ENCODE measurements at regions not wholly inside any gene's neighbourhood (a gene's known extent, or its start where the extent isn't known, plus 50 kb on each side); places are given as distances from the start of the nearest gene placed in this dataset.

DNA sequence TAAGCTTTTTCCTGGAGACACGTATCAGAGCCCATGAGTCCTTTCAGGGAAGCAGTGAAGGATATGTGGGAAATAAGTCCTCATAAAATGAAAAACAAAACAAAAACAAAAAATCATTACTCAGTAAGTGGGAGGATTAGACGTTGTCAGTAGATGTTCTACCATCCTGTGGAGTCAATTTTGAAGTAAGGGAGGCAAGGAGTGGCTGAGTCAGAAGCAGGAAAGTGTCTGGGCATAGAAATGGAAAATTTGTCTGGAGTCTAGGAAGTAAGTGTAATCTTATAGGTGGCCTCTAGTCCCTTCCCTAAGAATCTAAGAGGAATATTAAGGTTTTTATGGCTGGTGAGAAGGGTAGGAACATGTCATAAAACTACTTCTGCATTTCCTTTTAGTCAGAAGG lies 339.8 kb upstream of the SEMA6D start:
- no peak for DNase-seq (ENCODE audit: low read depth)
- no peak overlapping the region for H3K4me3 ChIP-seq (ENCODE audit: low read depth, low read length)
- TF ChIP-seq MYC (IDR thresholded peaks at IDR 0.05; ENCODE audit: low read depth, low read length): no peak
- no peak for TF ChIP-seq POLR2A (IDR thresholded peaks at IDR 0.05; ENCODE audit: extremely low read depth, insufficient read length)
- TF ChIP-seq, protein P1, sequence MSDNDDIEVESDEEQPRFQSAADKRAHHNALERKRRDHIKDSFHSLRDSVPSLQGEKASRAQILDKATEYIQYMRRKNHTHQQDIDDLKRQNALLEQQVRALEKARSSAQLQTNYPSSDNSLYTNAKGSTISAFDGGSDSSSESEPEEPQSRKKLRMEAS (IDR thresholded peaks at IDR 0.05; ENCODE audit: low read depth, low read length): no peak
- TF ChIP-seq, protein P2, sequence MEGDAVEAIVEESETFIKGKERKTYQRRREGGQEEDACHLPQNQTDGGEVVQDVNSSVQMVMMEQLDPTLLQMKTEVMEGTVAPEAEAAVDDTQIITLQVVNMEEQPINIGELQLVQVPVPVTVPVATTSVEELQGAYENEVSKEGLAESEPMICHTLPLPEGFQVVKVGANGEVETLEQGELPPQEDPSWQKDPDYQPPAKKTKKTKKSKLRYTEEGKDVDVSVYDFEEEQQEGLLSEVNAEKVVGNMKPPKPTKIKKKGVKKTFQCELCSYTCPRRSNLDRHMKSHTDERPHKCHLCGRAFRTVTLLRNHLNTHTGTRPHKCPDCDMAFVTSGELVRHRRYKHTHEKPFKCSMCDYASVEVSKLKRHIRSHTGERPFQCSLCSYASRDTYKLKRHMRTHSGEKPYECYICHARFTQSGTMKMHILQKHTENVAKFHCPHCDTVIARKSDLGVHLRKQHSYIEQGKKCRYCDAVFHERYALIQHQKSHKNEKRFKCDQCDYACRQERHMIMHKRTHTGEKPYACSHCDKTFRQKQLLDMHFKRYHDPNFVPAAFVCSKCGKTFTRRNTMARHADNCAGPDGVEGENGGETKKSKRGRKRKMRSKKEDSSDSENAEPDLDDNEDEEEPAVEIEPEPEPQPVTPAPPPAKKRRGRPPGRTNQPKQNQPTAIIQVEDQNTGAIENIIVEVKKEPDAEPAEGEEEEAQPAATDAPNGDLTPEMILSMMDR (IDR thresholded peaks at IDR 0.05; ENCODE audit: low read depth, low read length): no peak

DNA sequence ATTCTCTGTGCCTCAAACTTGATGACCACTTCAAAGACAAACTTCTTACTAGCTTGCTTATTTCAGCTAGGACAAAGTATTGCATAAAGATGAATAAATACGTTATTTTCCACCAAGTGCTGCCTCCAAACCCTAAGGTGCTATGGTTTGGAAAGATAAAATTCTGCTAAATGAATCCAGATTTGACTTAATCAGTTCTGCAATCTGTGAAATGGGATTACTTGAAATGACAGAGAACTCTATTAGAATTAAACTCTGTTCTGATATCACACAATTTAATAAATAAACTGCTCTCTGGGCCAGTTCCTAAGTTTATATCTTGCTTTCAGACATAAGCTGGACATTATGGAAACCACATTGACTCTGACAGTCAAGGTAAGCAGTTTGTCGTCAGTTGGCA lies 338.8 kb upstream of the SEMA6D start:
- DNase-seq (ENCODE audit: low read depth): no peak
- H3K4me3 ChIP-seq (ENCODE audit: low read depth, low read length): no peak overlapping the region
- TF ChIP-seq POLR2A (IDR thresholded peaks at IDR 0.05; ENCODE audit: extremely low read depth, insufficient read length) (no peak), MYC (IDR thresholded peaks at IDR 0.05; ENCODE audit: low read depth, low read length) (no peak)
- TF ChIP-seq, protein P2 (IDR thresholded peaks at IDR 0.05; ENCODE audit: low read depth, low read length): no peak
- TF ChIP-seq, protein P1 (IDR thresholded peaks at IDR 0.05; ENCODE audit: low read depth, low read length): no peak

DNA sequence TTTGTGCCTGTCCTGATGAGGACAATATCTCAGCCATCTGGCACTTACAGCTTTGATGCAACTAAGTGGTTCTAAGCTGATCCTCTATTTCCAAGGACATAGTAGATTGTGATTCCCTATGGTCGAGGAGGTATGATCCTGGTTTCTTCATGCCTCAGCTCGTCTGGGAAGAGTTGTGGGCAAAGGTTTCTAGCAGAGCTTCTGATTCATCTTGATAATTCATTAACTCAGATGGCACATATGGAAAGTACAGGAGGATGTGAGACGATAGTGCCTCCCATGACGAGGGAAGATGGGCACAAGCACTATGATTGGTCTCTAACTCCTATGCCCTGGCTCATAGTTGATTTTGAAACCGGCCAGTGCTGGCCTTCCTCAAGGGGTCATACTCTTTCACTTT lies 334.2 kb upstream of the SEMA6D start:
- TF ChIP-seq POLR2A (IDR thresholded peaks at IDR 0.05; ENCODE audit: extremely low read depth, insufficient read length): no peak
- TF ChIP-seq MYC (IDR thresholded peaks at IDR 0.05; ENCODE audit: low read depth, low read length): no peak
- TF ChIP-seq, protein P1 (IDR thresholded peaks at IDR 0.05; ENCODE audit: low read depth, low read length): no peak
- TF ChIP-seq, protein P2 (IDR thresholded peaks at IDR 0.05; ENCODE audit: low read depth, low read length): no peak
- no peak for DNase-seq (ENCODE audit: low read depth)
- H3K4me3 ChIP-seq (ENCODE audit: low read depth, low read length): no peak overlapping the region

DNA sequence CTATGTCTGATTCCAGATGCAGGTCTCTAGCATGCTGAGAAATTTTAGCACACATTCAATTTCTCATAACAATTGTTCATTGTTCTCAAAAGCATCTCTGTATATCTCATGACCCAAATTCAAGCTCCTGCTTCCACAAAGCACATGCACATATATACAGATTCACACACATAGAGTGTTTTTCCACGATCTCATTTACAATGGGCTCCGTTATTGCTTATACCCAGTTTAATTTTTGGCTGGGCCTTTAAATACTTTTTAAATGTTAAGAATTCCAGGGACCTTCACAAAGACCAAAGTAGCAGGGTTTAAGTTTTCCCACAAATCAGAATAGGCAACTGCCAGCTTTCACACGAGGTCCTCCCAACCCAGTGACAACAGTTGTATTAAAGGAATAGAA lies 333.5 kb upstream of the SEMA6D start:
- no peak for DNase-seq (ENCODE audit: low read depth)
- TF ChIP-seq, protein P2 (IDR thresholded peaks at IDR 0.05; ENCODE audit: low read depth, low read length): no peak
- no peak for TF ChIP-seq POLR2A (IDR thresholded peaks at IDR 0.05; ENCODE audit: extremely low read depth, insufficient read length)
- no peak for TF ChIP-seq MYC (IDR thresholded peaks at IDR 0.05; ENCODE audit: low read depth, low read length)
- TF ChIP-seq, protein P1 (IDR thresholded peaks at IDR 0.05; ENCODE audit: low read depth, low read length): no peak
- H3K4me3 ChIP-seq (ENCODE audit: low read depth, low read length): no peak overlapping the region

DNA sequence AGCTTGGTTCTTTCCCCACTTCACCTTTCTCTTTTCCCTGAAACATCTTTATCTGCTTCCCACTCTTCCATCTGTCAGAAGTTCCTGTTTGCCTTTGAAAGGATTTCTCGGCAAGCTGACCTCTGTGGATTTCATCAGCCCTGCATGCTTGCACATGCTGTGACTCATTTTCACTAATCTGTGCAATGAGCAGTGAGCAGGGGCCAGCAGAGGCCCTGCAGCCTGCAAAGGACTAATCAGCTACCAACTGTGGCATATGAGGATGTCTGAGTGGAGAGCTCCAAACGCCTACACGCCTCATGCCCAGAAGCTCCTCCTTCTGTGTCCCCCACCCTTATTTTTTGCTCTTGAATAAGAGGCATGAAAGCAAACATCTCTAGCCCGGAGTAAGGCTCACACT lies 333.0 kb upstream of the SEMA6D start:
- no peak overlapping the region for H3K4me3 ChIP-seq (ENCODE audit: low read depth, low read length)
- TF ChIP-seq POLR2A (IDR thresholded peaks at IDR 0.05; ENCODE audit: extremely low read depth, insufficient read length) (no peak), MYC (IDR thresholded peaks at IDR 0.05; ENCODE audit: low read depth, low read length) (no peak)
- TF ChIP-seq, protein P2 (IDR thresholded peaks at IDR 0.05; ENCODE audit: low read depth, low read length): no peak
- TF ChIP-seq, protein P1 (IDR thresholded peaks at IDR 0.05; ENCODE audit: low read depth, low read length): no peak
- peak; percentile 3 for DNase-seq (ENCODE audit: low read depth)

GRCh38 chr15:47384776-47385175 lies 332.5 kb upstream of the SEMA6D start:
- DNase-seq (ENCODE audit: low read depth): no peak
- TF ChIP-seq, protein P1 (IDR thresholded peaks at IDR 0.05; ENCODE audit: low read depth, low read length): no peak
- no peak for TF ChIP-seq MYC (IDR thresholded peaks at IDR 0.05; ENCODE audit: low read depth, low read length)
- TF ChIP-seq, protein P2 (IDR thresholded peaks at IDR 0.05; ENCODE audit: low read depth, low read length): no peak
- no peak for TF ChIP-seq POLR2A (IDR thresholded peaks at IDR 0.05; ENCODE audit: extremely low read depth, insufficient read length)
- H3K4me3 ChIP-seq (ENCODE audit: low read depth, low read length): no peak overlapping the region
